Ascending aorta (tissue), 2 donors: ENCODE measurements at regions not wholly inside any gene's neighbourhood (a gene's known extent, or its start where the extent isn't known, plus 50 kb on each side); places are given as distances from the start of the nearest gene placed in this dataset.

ENCODE experiments used
- DNase-seq, 2 donors: peaks; one replicate each; pipeline ENCODE4 v3.0.0-alpha.2; 2019; ENCODE audit warnings: low spot score in 2 of 2
- H3K27ac ChIP-seq, 2 donors: fragments of 200-600 bp; sonication (generic); one replicate each; pipeline ENCODE4 v1.5.1; 2016 to 2017; ENCODE audit warnings: mild to moderate bottlenecking in 1 of 2
- H3K27me3 ChIP-seq: fragments of 200-600 bp; sonication (generic); one replicate; pipeline ENCODE4 v1.5.1; 2017
- H3K36me3 ChIP-seq, 2 donors: fragments of 200-600 bp; sonication (generic); one replicate each; pipeline ENCODE4 v1.5.1; 2016
- H3K4me1 ChIP-seq, 2 donors: fragments of 200-600 bp; sonication (generic); one replicate each; pipeline ENCODE4 v1.5.1; 2016 to 2017; ENCODE audit warnings: mild to moderate bottlenecking in 1 of 2
- H3K4me3 ChIP-seq, 2 donors: fragments of 200-600 bp; sonication (generic); one replicate each; pipeline ENCODE4 v1.5.1; 2016 to 2017; ENCODE audit warnings: mild to moderate bottlenecking in 1 of 2
- H3K9me3 ChIP-seq, 2 donors: fragments of 200-600 bp; sonication (generic); one replicate each; pipeline ENCODE4 v1.5.1; 2016
- intact Hi-C: fragments of 100-400 bp; cut with DNase I; formaldehyde crosslinking; loops from one replicate; pipeline ENCODE4 v1.15.1; 2023
- TF ChIP-seq, protein P1 (sequence below), 3 experiments: fragments of 200-600 bp in 2 of 3; fragments of 450-650 bp in 1 of 3; sonication (generic) in 2 of 3; IDR thresholded peaks; one replicate each; pipeline ENCODE4 v1.5.1; 2016 to 2019; ENCODE audit warnings: antibody characterized with exemption in 3 of 3, mild to moderate bottlenecking in 1 of 3, moderate library complexity in 1 of 3

DNA sequence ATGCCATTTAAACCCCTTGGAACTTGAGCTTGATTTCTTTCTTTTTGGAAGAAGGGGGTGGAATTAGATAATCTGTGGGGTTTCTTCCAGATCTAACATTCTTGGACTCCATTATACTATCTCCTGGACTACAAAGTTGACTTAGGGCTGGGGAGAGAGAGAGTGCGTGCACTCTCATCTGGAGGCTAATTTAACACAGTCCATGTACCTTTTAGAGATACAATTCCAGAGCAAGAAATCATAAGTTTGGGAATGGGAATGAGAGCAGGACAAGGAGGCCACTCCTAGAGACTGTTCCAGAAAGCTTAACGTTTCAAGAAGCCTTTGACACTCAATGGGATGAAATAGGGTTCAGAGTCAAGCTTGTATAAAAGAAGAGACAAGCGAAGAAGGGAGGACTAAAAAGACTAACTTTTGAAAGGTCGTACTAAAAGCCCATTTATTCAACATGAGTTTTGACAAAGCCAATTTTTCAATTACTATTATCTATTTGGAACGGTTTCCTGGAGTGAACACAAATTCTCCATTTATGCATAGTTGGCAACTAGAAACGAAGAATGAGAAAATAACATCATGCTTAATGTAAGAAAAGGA lies 83.4 kb downstream of the ACTL7B start:
- no peak for DNase-seq
- H3K4me3 ChIP-seq = no peak overlapping the region
- H3K36me3 ChIP-seq = no peaks in the 10 kb centered on the region
- H3K9me3 ChIP-seq = no peaks in the 10 kb centered on the region
- no peaks in the 10 kb centered on the region for H3K4me1 ChIP-seq
- H3K27me3 ChIP-seq = no peaks in the 10 kb centered on the region
- intact Hi-C loops = no loop called here
- TF ChIP-seq, protein P1, sequence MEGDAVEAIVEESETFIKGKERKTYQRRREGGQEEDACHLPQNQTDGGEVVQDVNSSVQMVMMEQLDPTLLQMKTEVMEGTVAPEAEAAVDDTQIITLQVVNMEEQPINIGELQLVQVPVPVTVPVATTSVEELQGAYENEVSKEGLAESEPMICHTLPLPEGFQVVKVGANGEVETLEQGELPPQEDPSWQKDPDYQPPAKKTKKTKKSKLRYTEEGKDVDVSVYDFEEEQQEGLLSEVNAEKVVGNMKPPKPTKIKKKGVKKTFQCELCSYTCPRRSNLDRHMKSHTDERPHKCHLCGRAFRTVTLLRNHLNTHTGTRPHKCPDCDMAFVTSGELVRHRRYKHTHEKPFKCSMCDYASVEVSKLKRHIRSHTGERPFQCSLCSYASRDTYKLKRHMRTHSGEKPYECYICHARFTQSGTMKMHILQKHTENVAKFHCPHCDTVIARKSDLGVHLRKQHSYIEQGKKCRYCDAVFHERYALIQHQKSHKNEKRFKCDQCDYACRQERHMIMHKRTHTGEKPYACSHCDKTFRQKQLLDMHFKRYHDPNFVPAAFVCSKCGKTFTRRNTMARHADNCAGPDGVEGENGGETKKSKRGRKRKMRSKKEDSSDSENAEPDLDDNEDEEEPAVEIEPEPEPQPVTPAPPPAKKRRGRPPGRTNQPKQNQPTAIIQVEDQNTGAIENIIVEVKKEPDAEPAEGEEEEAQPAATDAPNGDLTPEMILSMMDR (IDR thresholded peaks at IDR 0.05) = no peak
- H3K27ac ChIP-seq = no peak overlapping the region

DNA sequence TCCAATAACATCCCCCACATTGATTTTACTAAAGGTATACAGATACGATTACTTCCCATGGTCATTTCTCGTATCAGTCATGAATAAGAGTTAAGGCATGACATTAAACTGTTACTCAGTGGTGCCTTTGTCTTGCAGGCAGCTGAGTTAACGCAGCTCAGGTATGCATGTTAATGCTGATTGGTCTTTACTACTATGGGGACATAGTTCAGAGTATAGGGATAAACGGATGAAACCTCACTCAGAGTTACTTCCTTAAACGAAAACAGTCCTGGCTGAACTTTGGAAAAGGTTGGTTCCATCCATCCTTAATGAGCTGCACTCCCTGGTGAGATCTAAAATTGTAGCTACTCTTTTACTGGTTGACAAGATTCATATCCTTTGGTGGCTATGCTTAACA lies 87.0 kb downstream of the ACTL7B start:
- H3K9me3 ChIP-seq = no peaks in the 10 kb centered on the region
- H3K27ac ChIP-seq = no peak overlapping the region
- no peaks in the 10 kb centered on the region for H3K27me3 ChIP-seq
- no peak overlapping the region for H3K4me3 ChIP-seq
- TF ChIP-seq, protein P1 (IDR thresholded peaks at IDR 0.05) = no peak
- no peaks in the 10 kb centered on the region for H3K36me3 ChIP-seq
- intact Hi-C loops = loop anchor here (10.0 kb wide), 1 partner anchor 1134 kb away; no protein-coding TSS in a partner anchor
- DNase-seq = no peak
- no peaks in the 10 kb centered on the region for H3K4me1 ChIP-seq

DNA sequence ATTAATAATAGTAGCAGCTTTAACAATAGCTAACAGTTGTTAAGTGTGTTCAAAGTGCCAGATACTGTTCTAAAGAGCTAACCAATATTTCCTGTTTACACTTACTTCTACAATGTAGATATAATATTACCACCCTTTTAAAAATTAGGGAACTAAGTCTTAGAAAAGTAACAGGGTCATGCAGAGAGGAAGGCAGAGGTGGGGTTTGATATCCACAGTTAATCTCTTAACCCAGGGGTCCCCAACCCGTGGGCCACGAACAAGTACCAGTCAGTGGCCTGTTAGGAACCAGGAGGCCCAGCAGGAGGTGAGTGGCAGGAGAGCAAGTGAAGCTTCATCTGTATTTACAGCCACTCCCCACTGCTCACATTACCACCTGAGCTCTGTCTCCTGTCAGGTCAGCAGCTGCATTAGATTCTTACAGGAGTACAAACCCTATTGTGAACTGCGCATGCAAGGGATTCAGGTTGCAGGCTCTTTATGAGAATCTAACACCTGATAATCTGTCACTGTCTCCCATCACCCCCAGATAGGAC lies 89.1 kb downstream of the ACTL7B start:
- Histone ChIP-seq H3K27ac (no peak overlapping the region), H3K27me3 (no peaks in the 10 kb centered on the region), H3K36me3 (no peaks in the 10 kb centered on the region), H3K4me1 (peaks cover 0 to under 1% of the 10 kb centered on the region in 2 donors), H3K4me3 (no peak overlapping the region), H3K9me3 (no peaks in the 10 kb centered on the region)
- TF ChIP-seq, protein P1 (IDR thresholded peaks at IDR 0.05) = no peak
- DNase-seq = no peak
- intact Hi-C loops = loop anchor here (10.0 kb wide), 1 partner anchor 1132 kb away; no protein-coding TSS in a partner anchor

DNA sequence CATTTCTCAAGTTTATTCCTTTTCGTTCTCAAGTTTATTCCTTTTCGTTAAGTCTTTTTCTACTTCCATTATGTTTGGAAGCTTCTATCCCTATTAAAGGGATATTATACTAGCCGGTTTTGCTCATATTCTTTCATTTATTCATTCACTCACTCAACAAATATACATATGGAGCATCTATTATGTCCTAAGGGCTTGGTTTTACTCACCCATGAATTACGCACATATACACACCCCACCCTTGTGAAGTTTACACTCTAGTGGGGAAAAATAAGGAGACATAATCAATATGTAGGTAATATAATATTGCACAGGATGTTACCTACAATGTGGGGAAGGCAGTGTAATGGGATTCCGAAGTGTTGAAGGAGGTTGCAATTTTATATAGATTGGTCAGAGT lies 90.5 kb downstream of the ACTL7B start:
- no peak overlapping the region for H3K4me3 ChIP-seq
- H3K4me1 ChIP-seq = peaks cover 0 to 2% of the 10 kb centered on the region in 2 donors
- no peaks in the 10 kb centered on the region for H3K27me3 ChIP-seq
- intact Hi-C loops = loop anchor here (10.0 kb wide), 1 partner anchor 1130 kb away; no protein-coding TSS in a partner anchor
- no peak for DNase-seq
- no peaks in the 10 kb centered on the region for H3K36me3 ChIP-seq
- TF ChIP-seq, protein P1 (IDR thresholded peaks at IDR 0.05) = no peak
- H3K9me3 ChIP-seq = no peaks in the 10 kb centered on the region
- H3K27ac ChIP-seq = no peak overlapping the region

DNA sequence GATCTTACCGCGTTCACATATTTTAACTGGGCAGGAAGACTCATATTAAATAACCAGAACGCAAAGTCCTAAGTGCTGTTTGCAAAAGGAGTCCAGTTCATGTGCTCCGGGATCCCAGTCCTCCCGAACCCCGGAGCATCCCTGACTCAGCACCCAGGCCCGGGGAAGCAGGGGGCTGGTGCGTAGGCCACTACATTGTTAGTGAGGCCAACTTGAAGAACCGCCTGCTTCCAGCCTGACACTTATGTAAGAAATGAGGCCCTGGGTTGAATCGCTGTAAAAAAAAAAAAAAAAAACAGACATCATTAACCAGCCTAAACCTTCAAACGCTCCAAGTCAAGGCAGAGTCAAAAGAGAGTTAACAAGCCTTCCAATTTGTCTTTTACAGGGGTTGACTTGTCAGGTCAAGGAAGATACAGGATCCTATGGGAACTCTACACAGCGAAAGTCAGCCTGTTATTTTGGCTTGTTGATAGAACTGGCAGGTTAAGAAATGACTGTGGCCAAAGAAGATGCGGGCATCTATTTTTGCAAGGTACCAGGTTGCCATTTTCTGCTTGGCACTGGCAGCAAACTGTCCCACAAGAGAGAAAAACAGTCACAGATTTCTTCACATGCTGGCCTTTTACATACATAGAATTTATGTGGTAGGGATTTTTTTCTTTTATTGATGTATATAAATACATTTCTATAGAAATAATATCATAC lies 93.3 kb downstream of the ACTL7B start:
- no peaks in the 10 kb centered on the region for H3K27me3 ChIP-seq
- intact Hi-C loops = loop anchor here (5.0 to 10.0 kb wide), 4 partner anchors 195 to 1340 kb away; no protein-coding TSS in a partner anchor
- no peak for DNase-seq
- H3K9me3 ChIP-seq = no peaks in the 10 kb centered on the region
- no peak overlapping the region for H3K27ac ChIP-seq
- TF ChIP-seq, protein P1 (IDR thresholded peaks at IDR 0.05) = no peak
- H3K4me3 ChIP-seq = no peak overlapping the region
- H3K4me1 ChIP-seq = peaks cover 0 to 2% of the 10 kb centered on the region in 2 donors
- no peaks in the 10 kb centered on the region for H3K36me3 ChIP-seq
